GM12875 (cell line): ENCODE measurements at regions not wholly inside any gene's neighbourhood (a gene's known extent, or its start where the extent isn't known, plus 50 kb on each side); places are given as distances from the start of the nearest gene placed in this dataset.

Experiments
- H3K4me3 ChIP-seq: one replicate; pipeline ENCODE4 v1.5.1; 2011; ENCODE audit warnings: low read depth, low read length, control low read depth
- TF ChIP-seq, protein P1 (sequence below): IDR thresholded peaks from 2 replicates; pipeline ENCODE4 v1.5.1; 2011; ENCODE audit warnings: low read depth, mild to moderate bottlenecking, control low read depth, inconsistent platforms, low read length, moderate library complexity, borderline replicate concordance; ENCODE audit not compliant: insufficient read depth

- TF ChIP-seq, protein P1, sequence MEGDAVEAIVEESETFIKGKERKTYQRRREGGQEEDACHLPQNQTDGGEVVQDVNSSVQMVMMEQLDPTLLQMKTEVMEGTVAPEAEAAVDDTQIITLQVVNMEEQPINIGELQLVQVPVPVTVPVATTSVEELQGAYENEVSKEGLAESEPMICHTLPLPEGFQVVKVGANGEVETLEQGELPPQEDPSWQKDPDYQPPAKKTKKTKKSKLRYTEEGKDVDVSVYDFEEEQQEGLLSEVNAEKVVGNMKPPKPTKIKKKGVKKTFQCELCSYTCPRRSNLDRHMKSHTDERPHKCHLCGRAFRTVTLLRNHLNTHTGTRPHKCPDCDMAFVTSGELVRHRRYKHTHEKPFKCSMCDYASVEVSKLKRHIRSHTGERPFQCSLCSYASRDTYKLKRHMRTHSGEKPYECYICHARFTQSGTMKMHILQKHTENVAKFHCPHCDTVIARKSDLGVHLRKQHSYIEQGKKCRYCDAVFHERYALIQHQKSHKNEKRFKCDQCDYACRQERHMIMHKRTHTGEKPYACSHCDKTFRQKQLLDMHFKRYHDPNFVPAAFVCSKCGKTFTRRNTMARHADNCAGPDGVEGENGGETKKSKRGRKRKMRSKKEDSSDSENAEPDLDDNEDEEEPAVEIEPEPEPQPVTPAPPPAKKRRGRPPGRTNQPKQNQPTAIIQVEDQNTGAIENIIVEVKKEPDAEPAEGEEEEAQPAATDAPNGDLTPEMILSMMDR, result no peak
- no peak overlapping the region for H3K4me3 ChIP-seq
Observed at GRCh38 chr6:105892577-105893262, 193.4 kb upstream of the PRDM1 start.

DNA sequence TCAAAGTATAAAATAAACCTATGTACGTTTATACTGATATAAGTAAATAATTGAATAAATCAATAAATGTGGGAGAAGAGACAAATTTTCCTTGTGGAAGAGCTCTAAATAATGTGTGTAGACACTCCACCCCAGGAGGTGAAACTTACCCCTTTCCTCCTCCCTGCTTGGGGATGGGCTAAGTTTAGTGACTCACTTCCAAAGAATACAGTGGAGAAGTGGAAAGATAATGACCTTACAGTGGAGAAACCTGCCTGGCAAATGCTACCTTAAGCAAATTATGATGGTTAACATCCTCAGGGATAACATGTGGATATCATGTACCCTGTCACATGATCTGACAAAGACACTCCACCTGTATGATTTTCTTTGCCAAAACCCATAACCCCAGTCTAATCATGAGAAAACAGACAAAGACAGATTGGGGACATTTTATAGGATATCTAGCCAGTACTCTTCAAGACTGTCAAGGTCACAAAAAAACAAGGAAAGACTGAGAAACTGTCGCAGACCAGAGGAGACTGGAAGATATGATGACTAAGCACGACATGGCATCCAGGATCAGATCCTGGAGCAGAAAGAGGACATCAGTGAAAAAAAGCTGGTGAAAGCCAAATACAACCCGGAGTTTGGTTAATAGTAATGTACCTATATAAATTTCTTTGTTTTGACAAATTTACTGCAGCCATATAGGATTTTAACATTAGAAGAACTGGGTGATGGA, 195.5 kb upstream of the PRDM1 start:
- no peak overlapping the region for H3K4me3 ChIP-seq
- TF ChIP-seq, protein P1, result no peak

DNA sequence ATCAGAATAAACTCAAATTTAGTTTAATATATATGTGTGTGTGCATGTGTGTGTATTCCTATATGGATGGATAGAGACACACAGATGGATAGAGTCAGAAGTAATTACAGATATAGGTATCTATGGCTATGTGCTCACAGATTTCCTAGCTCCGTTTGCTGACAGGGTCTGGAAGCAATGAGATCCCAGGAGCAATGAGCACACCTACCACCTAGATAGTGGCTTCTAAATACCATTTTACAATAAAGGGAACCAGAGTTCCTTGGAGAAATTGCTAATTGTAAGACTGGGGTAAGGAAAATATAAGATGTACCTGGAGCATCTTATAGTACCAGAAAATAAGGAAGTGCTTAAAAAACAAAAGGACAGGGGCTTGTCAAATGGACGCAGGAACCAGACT, 196.2 kb upstream of the PRDM1 start:
- no peak overlapping the region for H3K4me3 ChIP-seq
- TF ChIP-seq, protein P1, result no peak

- no peak overlapping the region for H3K4me3 ChIP-seq
- TF ChIP-seq, protein P1, result no peak
Observed at GRCh38 chr6:105886814-105887544, 199.2 kb upstream of the PRDM1 start.

DNA sequence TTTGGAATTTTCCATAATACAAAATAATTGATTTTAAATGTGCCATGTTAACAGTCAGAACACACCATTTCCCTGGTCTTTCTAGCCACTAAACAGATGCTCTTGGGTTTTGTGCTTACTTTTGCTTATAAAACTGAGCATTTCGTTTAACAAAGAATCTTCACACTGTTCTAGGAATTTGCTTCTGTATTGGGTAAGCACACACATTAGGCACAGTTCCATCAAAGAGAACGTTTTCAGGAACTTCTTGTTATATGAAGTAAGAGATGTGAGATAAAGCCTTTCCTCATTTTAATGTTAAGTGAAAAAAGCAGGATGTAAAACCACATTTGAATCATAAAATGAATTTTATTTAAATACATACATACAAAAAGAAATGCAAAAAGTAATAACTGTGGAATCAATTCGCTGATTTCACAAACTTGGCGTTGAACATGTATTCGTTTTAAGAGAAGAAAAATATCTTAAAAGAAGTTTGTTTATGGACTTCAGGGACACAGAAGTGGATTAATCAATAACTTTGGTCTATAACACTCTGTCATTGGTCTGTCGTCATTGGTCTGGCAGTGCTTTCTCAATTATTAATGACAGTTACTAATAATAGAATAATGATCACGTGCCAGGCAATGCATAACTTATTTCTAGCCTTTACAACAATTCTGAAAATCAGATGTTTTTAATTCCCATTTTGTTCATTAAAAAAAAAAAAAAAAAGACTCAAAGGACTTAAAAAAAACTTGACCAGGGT, 199.9 kb upstream of the PRDM1 start:
- TF ChIP-seq, protein P1, result no peak
- H3K4me3 ChIP-seq, result no peak overlapping the region

DNA sequence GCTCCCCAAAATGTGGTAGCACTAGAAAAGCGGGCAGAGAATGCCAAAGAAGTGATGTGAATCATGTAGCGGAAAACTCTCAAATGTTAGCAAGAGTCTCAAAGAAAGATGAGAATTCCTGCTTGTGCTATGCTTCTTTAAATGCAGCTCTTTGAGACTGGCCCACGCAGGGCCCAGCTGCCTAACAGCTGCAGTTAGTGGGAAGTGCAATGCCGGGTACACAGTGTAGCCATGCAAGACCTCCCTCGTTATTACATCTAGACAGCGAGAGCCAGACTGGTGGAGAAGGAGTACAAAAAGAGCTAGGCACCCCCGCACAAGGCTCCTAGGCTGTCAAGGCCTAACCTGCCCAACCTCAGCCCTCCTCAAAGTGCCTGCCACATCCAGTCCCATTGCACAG, 201.7 kb upstream of the PRDM1 start:
- no peak overlapping the region for H3K4me3 ChIP-seq
- TF ChIP-seq, protein P1, result no peak
